H1 (cell line): ENCODE measurements at regions not wholly inside any gene's neighbourhood (a gene's known extent, or its start where the extent isn't known, plus 50 kb on each side); places are given as distances from the start of the nearest gene placed in this dataset.

Experiments
- CTCF ChIA-PET: fragments of 300-600 bp; sonication (Branson Sonifier 250); formaldehyde crosslinking; loops from one replicate; lab custom pipeline; 2021; ENCODE audit not compliant: partially characterized antibody; lab: Charles Lee
- POLR2A ChIA-PET: fragments of 300-600 bp; sonication (Branson Sonifier 250); formaldehyde crosslinking; loops from one replicate; lab custom pipeline; 2021; ENCODE audit warnings: inconsistent platforms; ENCODE audit not compliant: partially characterized antibody; lab: Charles Lee
- DNase-seq, 2 experiments: peaks; one replicate each; pipeline versions ENCODE4 v3.0.0 to v3.0.0-alpha.2; 2010 to 2022; ENCODE audit warnings: low spot score in 2 of 2, low read depth in 1 of 2, mixed read lengths in 1 of 2
- FAIRE-seq: peaks from 2 replicates; lab custom pipeline; 2011; peaks lifted over from hg19 to GRCh38; lab: Jason Lieb, UNC
- H2AFZ ChIP-seq: 2 replicates; pipeline ENCODE4 v1.8.1; 2012; ENCODE audit warnings: low read length, inconsistent platforms
- H2AK5ac ChIP-seq: 2 replicates; pipeline ENCODE4 v1.6.1; 2013; ENCODE audit warnings: low read depth, low read length
- H2BK120ac ChIP-seq: replicated peaks from 2 replicates; pipeline ENCODE3; 2013; ENCODE audit warnings: low read depth, low read length, inconsistent platforms
- H2BK12ac ChIP-seq: 2 replicates; pipeline ENCODE4 v1.6.1; 2013; ENCODE audit warnings: low read depth, low read length
- H2BK15ac ChIP-seq: 2 replicates; pipeline ENCODE4 v1.6.1; 2013; ENCODE audit warnings: low read length
- H2BK20ac ChIP-seq: 2 replicates; pipeline ENCODE4 v1.6.1; 2013; ENCODE audit warnings: low read length
- H2BK5ac ChIP-seq: 2 replicates; pipeline ENCODE4 v1.6.1; 2013; ENCODE audit warnings: low read depth, low read length
- H3K14ac ChIP-seq: 2 replicates; pipeline ENCODE4 v1.6.1; 2013; ENCODE audit warnings: inconsistent platforms; ENCODE audit not compliant: insufficient read length
- H3K18ac ChIP-seq: 2 replicates; pipeline ENCODE4 v1.6.1; 2013; ENCODE audit warnings: low read length; ENCODE audit errors: extremely low read depth
- H3K23ac ChIP-seq: 2 replicates; pipeline ENCODE4 v1.6.1; 2013; ENCODE audit warnings: inconsistent platforms; ENCODE audit not compliant: insufficient read length
- H3K23me2 ChIP-seq: 2 replicates; pipeline ENCODE4 v1.6.1; 2013; ENCODE audit warnings: low read depth, low read length
- H3K27ac ChIP-seq: 2 replicates; pipeline ENCODE4 v1.6.1; 2011; ENCODE audit warnings: low read depth, low read length, inconsistent platforms
- H3K27me3 ChIP-seq, 4 experiments: replicated peaks in 1 of 4; 1 replicate in 1 of 4; 2 replicates in 3 of 4; pipeline versions ENCODE4 v1.6.1 to v1.8.1; 2011 to 2013; ENCODE audit warnings: low read length in 3 of 4, mild to moderate bottlenecking in 3 of 4, inconsistent platforms in 2 of 4, mixed read lengths in 2 of 4, moderate library complexity in 1 of 4; ENCODE audit not compliant: control insufficient read depth in 3 of 4, insufficient read depth in 3 of 4; ENCODE audit errors: extremely low read depth in 1 of 4
- H3K36me3 ChIP-seq, 4 experiments: 2 replicates each; pipeline versions ENCODE4 v1.6.1 to v1.8.1; 2011 to 2013; ENCODE audit warnings: mild to moderate bottlenecking in 4 of 4, low read length in 3 of 4, moderate library complexity in 2 of 4, control low read depth in 1 of 4, inconsistent platforms in 1 of 4; ENCODE audit not compliant: insufficient read depth in 4 of 4, control insufficient read depth in 2 of 4
- H3K4ac ChIP-seq: replicated peaks from 2 replicates; pipeline ENCODE3; 2013; ENCODE audit warnings: low read length, low read depth, mixed read lengths, inconsistent platforms; ENCODE audit not compliant: insufficient read length
- H3K4me1 ChIP-seq, 4 experiments: replicated peaks in 1 of 4; 1 replicate in 1 of 4; 2 replicates in 3 of 4; pipeline versions ENCODE4 v1.6.1 to v1.8.1; 2011 to 2013; ENCODE audit warnings: low read length in 3 of 4, inconsistent platforms in 2 of 4, mixed read lengths in 1 of 4; ENCODE audit not compliant: insufficient read depth in 4 of 4, control insufficient read depth in 3 of 4
- H3K4me2 ChIP-seq, 2 experiments: 2 replicates each; pipeline versions ENCODE4 v1.6.1 to v1.8.1; 2011 to 2013; ENCODE audit warnings: low read depth in 2 of 2, low read length in 2 of 2, control low read depth in 1 of 2, inconsistent platforms in 1 of 2, mild to moderate bottlenecking in 1 of 2; ENCODE audit not compliant: insufficient read depth in 1 of 2
- H3K4me3 ChIP-seq, 4 experiments: fragments of 200-600, 300-600 bp in 1 of 4; sonication (generic), shearing (Covaris generic), sonication (Bioruptor Twin) in 1 of 4; 2 replicates each; pipeline versions ENCODE4 v1.5.1 to v1.8.1; 2011 to 2016; ENCODE audit warnings: low read length in 4 of 4, low read depth in 3 of 4, control low read depth in 2 of 4, inconsistent platforms in 2 of 4, mild to moderate bottlenecking in 2 of 4, mixed read lengths in 1 of 4, moderate library complexity in 1 of 4; ENCODE audit not compliant: insufficient read depth in 2 of 4; ENCODE audit errors: extremely low read depth in 1 of 4
- H3K56ac ChIP-seq: replicated peaks from 2 replicates; pipeline ENCODE3; 2013; ENCODE audit warnings: low read depth, mild to moderate bottlenecking, mixed read lengths, low read length, inconsistent platforms; ENCODE audit not compliant: insufficient read length
- H3K79me1 ChIP-seq: 2 replicates; pipeline ENCODE4 v1.6.1; 2013; ENCODE audit warnings: low read depth, low read length, control low read depth
- H3K79me2 ChIP-seq, 2 experiments: 2 replicates each; pipeline versions ENCODE4 v1.6.1 to v1.8.1; 2012 to 2013; ENCODE audit warnings: low read length in 2 of 2, mild to moderate bottlenecking in 2 of 2, inconsistent platforms in 1 of 2; ENCODE audit not compliant: insufficient read depth in 2 of 2, control insufficient read depth in 1 of 2
- H3K9ac ChIP-seq, 4 experiments: replicated peaks in 1 of 4; 1 replicate in 1 of 4; 2 replicates in 3 of 4; pipeline versions ENCODE4 v1.6.1 to v1.8.1; 2011 to 2013; ENCODE audit warnings: low read depth in 3 of 4, low read length in 3 of 4, control low read depth in 2 of 4, mild to moderate bottlenecking in 2 of 4, moderate library complexity in 2 of 4, inconsistent platforms in 1 of 4; ENCODE audit errors: extremely low read depth in 1 of 4
- H3K9me3 ChIP-seq, 2 experiments: 2 replicates each; pipeline versions ENCODE4 v1.6.1 to v1.8.1; 2012 to 2013; ENCODE audit warnings: mild to moderate bottlenecking in 2 of 2, moderate library complexity in 2 of 2, control low read depth in 1 of 2, inconsistent platforms in 1 of 2, low read depth in 1 of 2, low read length in 1 of 2, mixed read lengths in 1 of 2; ENCODE audit not compliant: insufficient read depth in 2 of 2
- H4K20me1 ChIP-seq, 2 experiments: replicated peaks in 1 of 2; 2 replicates each; pipeline versions ENCODE3 to v1.8.1; 2011 to 2013; ENCODE audit warnings: inconsistent platforms in 2 of 2, low read length in 2 of 2, mild to moderate bottlenecking in 1 of 2; ENCODE audit not compliant: insufficient read depth in 2 of 2, control insufficient read depth in 1 of 2
- H4K5ac ChIP-seq: 2 replicates; pipeline ENCODE4 v1.6.1; 2013; ENCODE audit warnings: low read length, low read depth, mixed read lengths, inconsistent platforms; ENCODE audit not compliant: insufficient read length
- H4K8ac ChIP-seq: 2 replicates; pipeline ENCODE4 v1.8.0; 2013; ENCODE audit warnings: mild to moderate bottlenecking, moderate library complexity, low read length, inconsistent platforms; ENCODE audit not compliant: insufficient read depth; ENCODE audit errors: extremely low read depth
- H4K91ac ChIP-seq: replicated peaks from 2 replicates; pipeline ENCODE3; 2013; ENCODE audit warnings: low read length, mixed read lengths, inconsistent platforms; ENCODE audit not compliant: insufficient read length
- JUND ChIP-seq: IDR thresholded peaks from 2 replicates; pipeline ENCODE4 v1.6.1; 2011; ENCODE audit warnings: mild to moderate bottlenecking, improper control_type of control experiment, low read length
- RNF2 ChIP-seq: fragments of 200-900, 300-1000 bp; sonication (generic); IDR thresholded peaks from 2 replicates; pipeline ENCODE4 v1.7.1; 2016; ENCODE audit warnings: borderline replicate concordance, low read depth, mild to moderate bottlenecking, antibody characterized with exemption, low read length; ENCODE audit not compliant: poor library complexity, severe bottlenecking; ENCODE audit errors: missing control alignments
- WGBS, 2 experiments: shearing (Covaris generic) in 1 of 2; methylation state at CpG; one replicate each; pipeline versions ENCODE4 v1.1.6 to v1.1.7; 2013 to 2015; ENCODE audit warnings: low lambda C conversion rate in 2 of 2, mixed read lengths in 2 of 2, inconsistent platforms in 1 of 2, low coverage in 1 of 2, missing lambda C conversion rate in 1 of 2; ENCODE audit not compliant: insufficient replicate concordance in 2 of 2, insufficient coverage in 1 of 2, insufficient read length in 1 of 2; ENCODE audit errors: extremely low coverage in 1 of 2, missing lambda C conversion rate in 1 of 2; 5-methylcytosine and 5-hydroxymethylcytosine counted together

DNA sequence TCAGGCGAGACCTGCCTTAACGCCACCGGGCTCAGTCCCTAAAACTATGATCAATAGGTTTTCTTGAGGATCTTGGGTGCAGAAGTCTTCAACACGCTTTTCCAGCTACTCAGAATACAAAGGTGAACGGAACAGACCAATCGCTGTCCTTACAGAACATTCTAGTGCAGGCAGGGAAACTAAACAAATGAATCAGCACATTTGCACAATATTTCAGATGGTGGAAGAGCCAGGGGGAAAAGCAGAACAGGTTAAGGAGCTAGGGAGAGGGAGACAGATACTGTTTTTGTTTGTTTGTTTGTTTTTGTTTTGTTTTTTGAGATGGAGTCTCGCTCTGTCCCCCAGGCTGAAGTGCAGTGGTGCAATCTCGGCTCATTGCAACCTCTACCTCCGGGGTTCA, 271.1 kb downstream of the TFAP2C start:
- Histone ChIP-seq H3K27me3 (no peaks in the 10 kb centered on the region), H3K79me1 (no peaks in the 10 kb centered on the region), H3K27ac (no peak overlapping the region), H3K4ac (no peak overlapping the region), H3K14ac (no peak overlapping the region), H3K23ac (no peak overlapping the region), H4K20me1 (no peaks in the 10 kb centered on the region), H2AK5ac (no peak overlapping the region), H4K91ac (no peak overlapping the region), H2BK5ac (no peak overlapping the region), H3K36me3 (no peaks in the 10 kb centered on the region), H3K4me1 (peaks cover 0 to 6% (median 5%) of the 10 kb centered on the region in 4 experiments; a peak in 6 of 7 replicates), H3K4me2 (no peak overlapping the region), H3K79me2 (no peaks in the 10 kb centered on the region), H3K4me3 (no peak overlapping the region), H2BK15ac (no peak overlapping the region), H4K8ac (no peak overlapping the region), H3K9me3 (no peaks in the 10 kb centered on the region), H3K9ac (no peak overlapping the region), H2BK120ac (no peak overlapping the region), H2BK20ac (no peak overlapping the region), H3K23me2 (no peaks in the 10 kb centered on the region), H3K56ac (no peak overlapping the region), H4K5ac (no peak overlapping the region), H2BK12ac (no peak overlapping the region), H2AFZ (no peak overlapping the region), H3K18ac (no peak overlapping the region)
- ChIA-PET POLR2A (no interaction called here), CTCF (interaction anchor here (0.9 kb wide), 1 partner anchor 161 kb away, joined by 3 read pairs; no protein-coding TSS in a partner anchor)
- no peak for DNase-seq
- FAIRE-seq: no peak
- 96% methylated on average over 9 of the region's 9 CpGs; no CpG with 5 or more reads in 1 of the 2 experiments for WGBS, 2 experiments
- TF ChIP-seq RNF2 (no peak), JUND (no peak)
